Stimulated activated CD4-positive, alpha-beta T cell treated with anti-CD3 and anti-CD28 coated beads, Interleukin-15, amount 100 ng/mL, for 1 hour (primary cell): ENCODE measurements at regions not wholly inside any gene's neighbourhood (a gene's known extent, or its start where the extent isn't known, plus 50 kb on each side); places are given as distances from the start of the nearest gene placed in this dataset.
"Not testable (repeated sequence)": the region's sequence is repeated elsewhere in the genome, so short reads cannot be mapped to it uniquely, and the experiment has no call there.

Experiments
- DNase-seq, 2 donors: peaks; one replicate each; pipeline ENCODE4 v3.0.0-alpha.2; 2020; ENCODE audit warnings: low read depth in 1 of 2, low spot score in 1 of 2

DNA sequence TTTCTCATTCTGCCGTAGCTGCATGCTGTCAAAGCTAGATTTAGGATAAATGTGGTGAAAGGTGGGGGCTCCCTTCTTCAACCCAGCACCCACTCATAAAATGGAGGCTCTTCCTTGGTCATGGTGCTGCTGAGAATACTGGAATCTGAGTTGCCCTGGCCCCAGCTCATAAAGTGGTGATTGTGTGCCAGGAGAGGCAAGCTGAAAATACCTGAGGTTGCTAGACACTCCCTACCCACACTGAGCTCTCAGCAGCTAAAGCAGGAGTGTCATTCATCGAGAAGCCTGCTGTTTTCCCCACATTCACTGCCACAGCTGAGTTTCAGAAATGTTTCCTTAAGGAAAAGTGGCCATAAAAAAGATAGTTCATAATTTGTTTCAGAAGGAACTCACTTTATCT lies 297.1 kb upstream of the RBMS1 start:
- DNase-seq, result no peak

DNA sequence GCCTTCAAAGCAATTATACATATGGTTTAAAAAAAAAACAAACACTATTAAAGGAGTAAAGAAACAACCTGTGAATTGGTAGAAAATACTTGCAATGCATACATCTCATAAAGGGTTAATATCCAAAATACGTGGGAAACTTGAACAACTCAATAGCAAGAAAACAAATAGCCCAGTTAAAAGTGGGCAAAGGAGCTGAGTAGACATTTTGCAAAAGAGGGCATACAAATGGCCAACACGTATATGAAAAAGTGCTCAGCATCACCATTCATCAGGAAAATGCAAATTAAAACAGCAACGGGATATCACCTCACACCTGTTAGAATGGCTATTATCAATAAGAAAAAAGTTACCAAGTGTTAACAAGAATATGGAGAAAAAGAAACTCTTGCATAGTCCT lies 298.3 kb upstream of the RBMS1 start:
- no peak for DNase-seq

DNA sequence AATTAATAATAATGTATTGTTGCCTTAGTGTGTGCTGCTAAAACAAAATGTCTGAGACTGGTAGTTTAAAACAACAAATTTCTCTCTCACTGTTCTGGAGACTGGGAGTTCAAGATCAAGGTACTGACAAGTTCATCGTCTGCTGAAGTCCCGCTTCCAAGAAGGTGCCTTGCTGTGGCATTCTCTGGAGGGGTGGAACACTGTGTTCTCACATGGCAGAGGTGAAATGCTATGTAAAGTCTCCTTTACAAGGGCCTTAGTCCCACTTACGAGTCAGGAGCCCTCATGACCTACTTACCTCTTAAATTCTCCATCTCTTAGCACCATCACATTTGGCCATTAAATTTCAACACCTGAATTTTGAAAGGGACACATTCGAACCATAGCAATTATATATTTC lies 299.2 kb upstream of the RBMS1 start:
- DNase-seq, result no peak

DNA sequence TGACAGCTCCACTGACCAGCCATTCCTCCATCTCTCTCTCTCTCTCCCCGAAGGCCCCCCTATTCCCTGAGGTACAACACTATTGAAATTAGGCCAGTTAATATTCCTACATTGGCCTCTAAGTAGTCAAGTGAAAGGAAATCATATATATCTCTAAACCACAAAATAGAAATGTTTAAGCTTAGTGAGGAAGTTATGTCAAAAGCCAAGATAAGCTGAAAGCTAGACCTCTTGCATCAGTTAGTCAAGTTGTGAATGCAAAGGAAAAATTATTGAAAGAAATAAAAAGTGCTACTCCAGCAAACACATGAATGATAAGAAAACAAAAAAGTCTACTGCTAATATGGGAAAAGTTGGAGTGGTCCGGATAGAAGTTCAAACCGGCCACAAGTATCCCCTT lies 301.3 kb upstream of the RBMS1 start:
- no peak for DNase-seq

DNA sequence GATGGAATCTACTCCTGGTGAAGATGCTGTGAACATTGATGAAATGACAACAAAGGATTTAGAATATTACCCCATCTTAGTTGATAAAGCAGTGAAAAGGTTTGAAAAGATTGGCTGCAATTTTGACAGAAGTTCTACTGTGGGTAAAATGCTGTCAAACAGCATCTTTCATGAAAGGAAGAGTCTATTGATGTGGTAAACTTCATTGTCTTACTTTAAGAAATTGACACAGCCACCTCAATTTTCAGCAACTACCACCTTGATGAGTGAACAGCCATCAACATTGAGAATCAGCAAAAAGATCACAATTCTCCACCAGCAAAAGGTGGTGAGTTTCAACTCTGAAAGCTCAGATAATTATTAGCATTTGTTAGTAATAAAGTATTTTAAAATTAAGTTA lies 310.3 kb upstream of the RBMS1 start:
- no peak for DNase-seq

DNA sequence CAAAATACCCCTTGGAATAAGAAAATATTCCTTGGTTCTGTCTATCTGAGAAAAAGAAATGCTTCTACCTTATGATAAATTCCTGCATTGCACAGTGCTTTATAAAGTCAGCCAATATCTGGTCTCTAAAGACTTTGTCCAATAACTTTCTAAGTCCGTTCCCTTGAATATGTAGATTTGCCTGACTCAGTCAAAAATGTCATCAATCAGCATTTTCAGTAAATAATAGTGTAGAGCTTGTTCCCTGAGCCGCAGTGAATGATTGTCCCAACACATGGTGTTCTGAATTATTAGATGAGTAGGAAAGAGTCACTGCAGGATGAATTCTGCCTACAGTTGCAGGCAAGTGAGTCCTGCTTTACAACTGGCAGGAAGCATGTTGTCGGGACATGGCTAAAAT lies 316.8 kb upstream of the RBMS1 start:
- DNase-seq, result no peak

DNA sequence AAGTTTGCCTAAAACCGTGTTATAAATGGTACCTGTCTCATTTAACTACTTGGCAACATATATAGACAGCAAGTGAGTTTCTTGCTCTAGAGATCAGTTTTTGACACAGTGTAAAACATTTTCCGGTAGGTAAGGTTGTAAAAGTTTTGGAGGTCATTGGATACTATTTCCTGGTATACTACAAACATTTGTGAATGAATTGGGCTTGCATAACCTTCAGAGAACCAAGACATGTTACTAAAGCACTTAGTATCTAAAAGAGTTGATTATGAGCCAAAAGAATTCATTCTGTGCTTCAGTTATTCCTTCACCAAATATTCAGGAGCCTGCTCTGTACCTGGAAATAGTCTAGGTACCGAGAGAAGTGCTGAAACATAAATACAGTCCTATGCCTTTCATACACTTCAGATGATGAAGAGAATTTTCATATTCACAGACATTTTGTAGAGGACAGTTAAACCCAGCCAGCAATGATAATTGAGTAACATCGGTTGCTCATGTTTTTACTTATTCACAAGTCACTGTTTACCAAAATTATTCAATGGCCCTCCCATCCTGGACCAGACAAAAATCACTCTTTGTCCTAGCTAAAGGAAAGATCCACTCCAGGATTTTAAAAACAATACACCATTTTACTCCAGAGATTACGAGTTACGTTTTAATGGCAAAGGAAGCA lies 319.4 kb upstream of the RBMS1 start:
- no peak for DNase-seq

DNA sequence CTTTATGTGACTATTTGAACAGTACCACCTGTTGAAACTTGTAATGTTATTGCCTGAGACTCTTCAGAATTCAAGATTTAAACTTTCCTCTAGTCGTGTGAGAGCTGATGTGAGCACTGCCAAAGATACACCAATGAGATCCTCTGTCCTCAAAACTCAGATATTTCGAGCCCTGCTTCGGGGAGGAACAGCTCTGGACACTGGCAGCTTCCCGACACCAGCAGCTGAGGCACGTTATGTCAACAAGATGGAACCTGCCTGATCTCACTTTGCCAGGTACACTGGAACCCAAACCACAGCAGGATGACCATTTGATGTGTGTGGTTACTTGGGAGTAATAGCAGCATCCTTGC lies 319.9 kb upstream of the RBMS1 start:
- no peak for DNase-seq

DNA sequence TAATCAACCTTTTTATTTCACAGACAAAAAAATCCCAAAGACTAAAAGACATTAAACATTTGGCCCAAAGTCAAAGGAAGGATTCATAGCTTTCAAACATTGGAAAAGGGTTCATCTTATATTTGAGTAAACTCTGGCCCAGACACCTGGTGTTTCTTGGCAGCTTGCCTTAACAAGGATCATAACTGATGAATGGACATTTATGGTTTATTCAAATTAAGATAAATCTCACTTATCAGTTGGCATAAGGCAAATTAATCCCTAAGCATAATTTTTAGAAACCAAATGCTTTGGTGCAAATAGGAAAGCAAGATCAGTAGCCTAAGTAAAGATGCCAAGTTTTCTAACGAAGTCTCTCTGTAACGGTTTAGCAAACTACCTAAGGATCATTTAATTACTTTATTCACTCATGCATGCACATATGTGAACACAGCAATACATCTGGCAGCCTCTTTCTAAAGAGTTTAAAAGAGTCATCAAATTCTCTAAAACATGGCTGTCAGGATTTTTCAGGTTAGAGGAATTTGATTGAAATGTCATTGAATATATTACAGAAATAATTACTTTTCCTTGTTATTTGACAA lies 323.4 kb upstream of the RBMS1 start:
- DNase-seq, result no peak

DNA sequence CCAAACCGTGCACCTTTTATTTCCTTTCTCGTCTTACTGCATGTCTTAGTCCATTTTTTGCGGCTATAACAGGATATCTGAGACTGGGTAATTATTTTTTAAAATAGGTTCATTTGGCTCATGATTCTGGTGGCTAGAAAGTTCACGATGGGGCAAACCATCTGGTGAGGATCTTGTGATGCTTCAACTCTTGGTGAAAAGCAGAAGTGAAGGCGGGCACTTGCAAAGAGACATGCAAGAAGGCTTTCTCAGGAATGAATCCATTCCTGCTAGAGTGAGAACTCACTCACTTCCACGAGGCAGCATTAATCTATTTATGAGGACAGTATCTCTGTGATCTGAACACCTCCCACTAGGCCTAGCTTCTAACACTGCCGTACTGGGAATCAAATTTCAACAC lies 327.1 kb upstream of the RBMS1 start:
- no peak for DNase-seq

DNA sequence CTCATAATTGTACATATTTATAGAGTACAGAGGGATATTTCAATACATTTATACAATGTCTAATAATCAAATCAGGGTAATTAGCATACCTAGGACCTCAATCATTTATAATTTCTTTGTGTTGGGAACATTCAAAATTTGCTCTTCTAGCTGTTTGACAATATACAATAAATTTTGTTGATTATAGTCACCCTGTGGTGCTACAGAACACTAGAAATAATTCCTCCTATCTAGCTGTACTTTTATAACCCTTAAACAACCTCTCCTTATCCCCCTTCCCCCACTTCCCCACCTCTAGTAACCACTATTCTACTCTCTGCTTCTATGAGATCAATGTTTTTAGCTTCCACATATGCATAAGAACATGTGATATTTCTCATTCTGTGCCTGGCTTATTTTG lies 328.4 kb upstream of the RBMS1 start:
- no peak for DNase-seq

DNA sequence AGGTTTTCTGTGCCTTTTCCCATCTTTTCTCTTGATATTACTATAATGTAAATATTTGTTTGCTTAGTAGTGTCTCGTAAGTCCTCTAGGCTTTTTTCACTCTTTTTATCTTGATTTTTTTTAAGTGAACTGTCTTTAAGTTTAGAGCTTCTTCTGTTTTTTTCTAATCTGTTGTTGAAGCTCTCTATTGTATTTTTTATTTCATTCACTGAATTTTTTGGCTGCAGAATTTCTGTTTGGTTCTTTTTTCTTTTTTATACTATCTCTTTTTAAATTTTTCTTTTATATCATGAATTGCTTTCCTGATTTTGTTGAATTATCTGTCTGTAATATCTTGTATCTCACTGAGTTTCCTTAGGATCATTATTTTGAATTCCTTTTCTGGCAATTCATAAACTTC lies 331.8 kb upstream of the RBMS1 start:
- DNase-seq, result no peak

DNA sequence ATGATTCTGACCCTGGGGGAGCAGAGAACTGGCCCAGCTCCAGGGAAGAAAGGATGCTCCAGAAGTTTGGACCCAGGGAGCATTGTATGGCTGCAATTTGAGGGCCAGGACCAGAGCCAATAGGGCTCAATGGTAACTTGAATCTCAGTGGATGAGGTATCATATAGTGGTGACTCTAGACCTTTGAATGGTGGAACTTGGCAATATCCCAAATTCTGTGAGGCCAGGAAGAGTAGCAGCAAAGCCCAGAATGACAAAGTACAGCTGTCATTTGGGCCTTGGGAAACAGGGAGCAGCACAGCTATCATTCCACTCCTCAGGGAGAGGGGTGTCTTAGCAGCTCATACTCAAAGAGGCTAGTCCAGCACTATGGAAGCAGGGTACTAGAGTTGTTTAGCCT lies 332.9 kb upstream of the RBMS1 start:
- DNase-seq, result no peak

DNA sequence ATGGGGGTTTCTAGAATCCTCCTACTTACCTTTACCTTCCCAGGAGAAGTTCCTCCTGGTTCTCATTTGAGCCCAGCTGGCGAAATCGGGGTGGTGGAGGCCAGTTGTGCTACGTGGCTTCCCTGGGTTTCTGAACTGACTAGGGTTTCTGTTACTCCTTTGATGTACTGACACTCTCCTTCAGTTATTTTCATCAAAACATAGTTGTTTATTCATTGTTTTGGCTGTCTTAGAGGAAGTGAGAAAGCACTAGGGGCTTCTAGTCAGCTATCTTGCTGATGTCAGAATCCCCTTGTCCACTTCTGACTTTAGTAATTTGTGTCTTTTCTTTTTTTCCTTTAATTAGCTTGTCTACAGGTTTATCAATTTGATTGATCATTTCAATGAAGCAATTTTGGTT lies 332.2 kb upstream of the TANK start:
- DNase-seq, result no peak

DNA sequence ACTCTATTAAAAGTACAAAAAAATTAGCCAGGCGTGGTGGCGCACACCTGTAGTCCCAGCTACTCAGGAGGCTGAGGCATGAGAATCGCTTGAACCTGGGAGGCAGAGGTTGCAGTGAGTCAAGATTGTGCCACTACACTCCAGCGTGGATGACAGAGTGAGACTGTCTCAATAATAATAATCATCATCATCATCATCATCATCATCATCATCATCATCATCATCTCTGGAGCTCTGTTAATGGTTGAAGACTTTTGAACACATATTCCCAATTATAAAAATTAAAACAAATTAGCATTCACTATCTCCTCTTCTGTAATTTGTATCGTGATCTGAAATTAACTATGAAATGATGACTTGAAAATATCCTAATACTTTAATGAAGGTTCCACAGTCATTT lies 327.8 kb upstream of the TANK start:
- not testable (repeated sequence) for DNase-seq

DNA sequence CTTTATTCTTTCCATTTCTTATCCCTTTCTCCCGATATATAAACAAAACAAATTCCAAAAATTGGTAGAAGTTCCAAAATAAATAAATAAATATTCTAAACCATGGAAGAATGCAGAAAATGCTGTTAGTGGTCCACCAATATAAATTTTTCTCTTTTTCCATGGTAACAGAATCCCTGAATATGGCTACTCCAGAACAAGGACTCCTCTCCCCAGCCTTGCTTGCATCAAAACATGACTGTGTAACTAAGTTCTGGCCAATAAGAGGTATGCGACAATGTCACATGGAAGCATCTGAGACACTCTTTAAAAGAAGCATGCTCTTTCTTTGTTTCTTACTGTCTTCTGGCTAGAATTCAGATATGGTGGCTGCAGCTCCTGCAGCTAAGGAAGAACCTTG lies 325.1 kb upstream of the TANK start:
- DNase-seq, result no peak

DNA sequence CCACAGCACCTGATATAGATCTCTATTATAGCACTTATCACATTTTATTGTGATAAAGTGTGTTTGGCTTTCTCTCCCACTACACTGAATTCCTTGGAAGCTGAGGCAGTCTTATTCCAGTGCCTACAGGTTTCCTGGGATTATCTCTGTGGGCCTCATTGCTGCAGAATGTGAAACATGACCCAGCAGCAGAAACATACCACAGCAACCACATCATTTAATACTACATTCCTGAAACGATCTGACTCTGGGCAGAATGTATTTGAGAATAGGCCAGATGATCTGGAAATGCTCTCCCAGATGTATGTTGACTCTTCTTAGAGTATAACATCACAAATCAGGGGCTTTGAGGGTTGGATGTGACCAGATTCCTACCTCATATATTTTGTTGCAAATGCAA lies 323.5 kb upstream of the TANK start:
- DNase-seq, result no peak

DNA sequence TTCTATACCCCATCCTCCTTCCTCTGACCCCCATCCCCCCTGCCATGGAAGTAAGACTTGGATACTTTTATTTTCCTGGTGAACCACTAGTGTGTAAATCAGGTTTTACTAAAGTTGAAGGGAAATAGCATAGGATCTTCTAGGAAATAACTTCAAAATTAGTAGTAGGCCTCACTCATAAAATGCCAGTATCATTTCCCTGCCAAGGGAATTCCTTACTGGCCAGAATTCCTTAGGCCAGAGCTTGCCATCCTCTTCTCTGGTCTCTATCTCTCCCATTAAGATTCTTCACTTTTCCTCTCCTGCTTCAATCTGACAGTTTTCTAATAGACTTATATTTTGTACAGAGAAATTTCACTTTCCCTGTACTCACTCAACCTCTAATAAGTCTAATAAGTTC lies 322.8 kb upstream of the TANK start:
- no peak for DNase-seq

DNA sequence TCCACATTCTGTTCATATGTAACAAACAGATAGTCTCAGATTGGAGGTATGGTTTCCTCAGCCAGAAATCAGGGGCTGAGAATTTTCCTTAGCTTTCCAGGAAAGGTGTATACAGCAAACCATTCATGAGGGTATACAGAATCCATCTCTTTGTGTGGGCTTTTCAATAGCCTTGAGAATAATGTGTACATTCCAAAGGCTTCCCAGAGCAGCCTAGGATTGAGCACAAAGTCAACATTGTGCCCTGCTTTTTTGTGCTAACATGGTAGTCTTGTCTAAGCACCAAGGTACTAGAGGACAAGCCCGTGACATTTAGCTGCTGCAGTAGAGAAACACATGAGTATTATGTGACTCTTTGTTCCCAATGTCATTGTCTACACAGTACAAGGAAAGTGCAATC lies 322.1 kb upstream of the TANK start:
- no peak for DNase-seq

DNA sequence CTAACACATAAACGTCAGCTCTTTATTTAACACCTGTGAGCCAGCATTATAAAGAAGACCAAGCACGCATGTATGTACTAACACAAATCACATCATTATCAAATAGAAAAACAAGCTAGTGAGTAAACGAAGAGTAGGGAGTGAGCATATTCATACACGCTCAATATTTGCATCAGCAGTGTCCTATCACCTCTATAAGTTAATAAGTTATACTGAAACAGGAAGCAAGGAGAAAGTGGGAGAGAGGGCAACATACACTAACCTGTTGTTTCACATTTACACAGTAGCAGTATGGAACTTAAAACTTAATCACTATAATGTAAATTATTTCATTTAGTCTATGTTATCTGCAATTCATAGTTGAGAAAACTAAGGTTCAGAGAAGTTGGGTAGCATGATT lies 321.5 kb upstream of the TANK start:
- no peak for DNase-seq

DNA sequence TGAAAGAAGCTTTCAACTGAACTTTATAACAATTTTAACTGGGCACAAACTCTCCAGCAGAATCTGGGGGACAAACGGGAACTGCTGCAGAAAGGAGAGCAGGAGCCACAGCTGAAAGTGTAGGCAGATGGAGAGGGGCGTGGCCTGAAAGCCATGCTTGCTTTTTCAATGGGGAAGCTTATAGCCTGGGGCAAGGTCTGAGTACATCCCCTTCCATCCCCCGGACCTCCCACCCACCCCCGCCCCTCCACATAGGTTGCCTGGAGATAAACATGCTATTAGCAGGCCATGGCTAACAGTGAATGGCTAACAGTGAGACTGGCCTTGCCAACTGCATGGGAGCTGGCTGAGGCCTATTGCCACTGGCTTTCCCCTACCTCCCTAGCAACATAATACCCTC lies 317.9 kb upstream of the TANK start:
- DNase-seq, result no peak

DNA sequence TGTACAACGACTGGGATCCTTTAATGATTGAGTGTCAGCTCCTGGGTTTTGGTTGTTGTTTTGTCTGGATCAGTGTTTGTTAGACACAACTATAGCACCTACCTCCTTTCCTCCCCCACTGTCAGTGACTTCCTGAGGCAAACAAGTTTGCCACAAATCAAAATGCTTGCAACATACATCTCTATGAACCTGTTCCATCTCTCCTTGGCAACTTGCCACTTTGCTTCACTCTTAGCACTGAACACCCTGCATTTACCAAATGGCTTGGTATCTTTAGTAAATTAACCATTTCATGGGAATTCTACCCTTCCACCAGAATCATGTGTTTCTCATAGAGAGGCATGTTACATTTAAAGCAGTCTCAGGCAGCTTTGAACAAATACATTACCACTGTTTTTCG lies 301.1 kb upstream of the TANK start:
- no peak for DNase-seq

DNA sequence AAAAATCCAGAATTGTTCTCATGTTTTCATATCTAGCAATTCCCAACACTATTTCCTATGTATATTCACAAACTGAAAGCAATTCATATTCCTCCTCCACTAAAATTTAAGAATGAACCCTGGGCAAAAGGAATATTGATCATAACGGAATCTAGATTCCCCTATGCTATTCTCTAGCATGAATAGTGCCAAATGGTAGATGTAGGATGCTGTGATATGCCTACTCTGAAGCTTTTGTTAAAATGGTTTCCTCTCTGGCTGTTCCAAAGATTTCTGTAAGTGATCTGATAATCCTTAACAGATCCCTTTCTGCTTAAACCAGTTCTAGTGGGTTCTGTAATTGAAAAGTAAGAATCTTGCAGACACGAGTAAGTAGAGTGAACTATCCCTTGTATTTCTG lies 298.0 kb upstream of the TANK start:
- no peak for DNase-seq

DNA sequence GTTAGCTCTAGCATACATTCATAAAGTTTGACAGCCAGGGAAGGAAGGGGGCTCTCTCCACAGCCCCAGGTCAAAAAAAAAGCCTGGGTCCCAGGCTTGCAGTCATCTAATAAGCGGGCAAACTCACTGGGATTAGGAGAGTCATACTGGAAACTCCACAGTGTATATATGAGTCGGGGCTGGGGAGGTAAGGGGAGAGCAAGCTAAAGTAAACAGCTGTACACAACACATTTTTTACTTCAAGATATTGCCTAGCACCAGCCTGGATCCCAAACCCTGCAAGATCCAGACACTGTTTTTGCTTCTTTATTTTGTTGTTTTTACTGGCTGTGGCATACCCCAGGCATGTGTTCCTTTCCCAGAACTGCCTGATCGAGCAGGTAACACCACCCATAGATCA lies 291.3 kb upstream of the TANK start:
- no peak for DNase-seq
